Tibial nerve (tissue), 4 donors: ENCODE measurements at regions not wholly inside any gene's neighbourhood (a gene's known extent, or its start where the extent isn't known, plus 50 kb on each side); places are given as distances from the start of the nearest gene placed in this dataset.

Experiments used
- CTCF ChIP-seq, 5 experiments: fragments of 200-600 bp in 3 of 5; fragments of 450-650 bp in 2 of 5; sonication (generic) in 3 of 5; IDR thresholded peaks; one replicate each; pipeline ENCODE4 v1.5.1; 2016 to 2019; ENCODE audit warnings: antibody characterized with exemption in 5 of 5, mild to moderate bottlenecking in 3 of 5, moderate library complexity in 2 of 5
- EP300 ChIP-seq, 2 donors: sonication (generic); formaldehyde crosslinking; IDR thresholded peaks; one replicate each; pipeline ENCODE4 v1.6.1; 2017; ENCODE audit warnings: antibody characterized with exemption in 2 of 2, mild to moderate bottlenecking in 1 of 2
- POLR2A ChIP-seq, 2 donors: fragments of 450-650 bp; IDR thresholded peaks; one replicate each; pipeline ENCODE4 v1.6.1; 2017; ENCODE audit warnings: antibody characterized with exemption in 2 of 2, mild to moderate bottlenecking in 2 of 2, moderate library complexity in 2 of 2

GRCh38 chr19:28882818-28883217, 330.1 kb downstream of the UQCRFS1 start:
- no peak for TF ChIP-seq CTCF (IDR thresholded peaks at IDR 0.05)
- TF ChIP-seq POLR2A (IDR thresholded peaks at IDR 0.05) = no peak
- no peak for TF ChIP-seq EP300 (IDR thresholded peaks at IDR 0.05)
